ENCODE measurements at regions not wholly inside any gene's neighbourhood (a gene's known extent, or its start where the extent isn't known, plus 50 kb on each side); places are given as distances from the start of the nearest gene placed in this dataset.

GRCh38 chr3:24661175-24661584 is 166.5 kb upstream of the THRB start:
- ChIA-PET RAD21 (ENCODE audit: unreplicated experiment) (no interaction called here), POLR2A (no interaction called here), SMC1A (ENCODE audit: uncharacterized antibody, unreplicated experiment) (no interaction called here), CTCF (interaction anchor here (0.9 kb wide), 1 partner anchor 19 kb away, joined by 3 read pairs; no protein-coding TSS in a partner anchor)
- Histone ChIP-seq H2AFZ (ENCODE audit: control insufficient read depth, low read depth, low read length) (no peak overlapping the region), H3K4me1 (ENCODE audit: control insufficient read depth, insufficient read depth, low read length) (no peaks in the 10 kb centered on the region), H3K9me3 (replicated peaks; ENCODE audit: control insufficient read depth, insufficient read depth, low read length) (no peaks in the 10 kb centered on the region), H3K27me3 (replicated peaks in 1 of 2; ENCODE audit: control insufficient read depth in 2 of 2, insufficient read depth in 2 of 2, low read length in 1 of 2) (no peaks in the 10 kb centered on the region), H3K4me3 (no peak overlapping the region), H3K27ac (ENCODE audit: control insufficient read depth, insufficient read depth) (no peak overlapping the region), H4K20me1 (ENCODE audit: control insufficient read depth, insufficient read depth) (no peaks in the 10 kb centered on the region), H3K36me3 (ENCODE audit: control insufficient read depth in 2 of 2, insufficient read depth in 2 of 2, low read length in 1 of 2) (no peaks in the 10 kb centered on the region), H3K4me2 (ENCODE audit: control insufficient read depth, insufficient read depth) (no peak overlapping the region), H3K9ac (ENCODE audit: control insufficient read depth, insufficient read depth, low read length) (no peak overlapping the region), H3K79me2 (ENCODE audit: control insufficient read depth, insufficient read depth, low read length) (no peaks in the 10 kb centered on the region)
- 14% methylated on average over 3 of the region's 3 CpGs for WGBS (ENCODE audit: insufficient coverage, insufficient replicate concordance, low lambda C conversion rate, missing lambda C conversion rate)
- no peak for FAIRE-seq
- no peak for DNase-seq (ENCODE audit: low read depth, low spot score)
- intact Hi-C loops (cut with micrococcal nuclease; ENCODE audit: unreplicated experiment) = no loop called here
- no peak for ATAC-seq
- no TSS peak for BruUV-seq (replicated peaks)
- in situ Hi-C loops (cut with MboI) = no loop called here
- no peak for TF ChIP-seq SMAD5 (IDR thresholded peaks at IDR 0.05; ENCODE audit: low read depth)
- no peak for TF ChIP-seq BHLHE40 (IDR thresholded peaks at IDR 0.05; ENCODE audit: borderline replicate concordance in 1 of 2, low read depth in 2 of 2, low read length in 1 of 2)
- no peak for TF ChIP-seq KLF5 (IDR thresholded peaks at IDR 0.05; ENCODE audit: partially characterized antibody)
- no peak for TF ChIP-seq BMI1 (IDR thresholded peaks at IDR 0.05; ENCODE audit: borderline replicate concordance)
- no peak for TF ChIP-seq ASH2L (IDR thresholded peaks at IDR 0.05; ENCODE audit: borderline replicate concordance, low read depth)
- no peak for TF ChIP-seq BCLAF1 (IDR thresholded peaks at IDR 0.05)
- no peak for TF ChIP-seq ZBTB4 (CRISPR knock-in tag; IDR thresholded peaks at IDR 0.05)
- no peak for TF ChIP-seq EP300 (IDR thresholded peaks at IDR 0.05; ENCODE audit: borderline replicate concordance in 1 of 2, control insufficient read depth in 1 of 2, low read depth in 2 of 2, low read length in 2 of 2)
- no peak for TF ChIP-seq SRF (IDR thresholded peaks at IDR 0.05; ENCODE audit: low read depth in 2 of 2, low read length in 2 of 2)
- TF ChIP-seq IRF3 (IDR thresholded peaks at IDR 0.05) = no peak
- no peak for TF ChIP-seq CEBPB (IDR thresholded peaks at IDR 0.05; ENCODE audit: borderline replicate concordance in 1 of 2, low read depth in 2 of 2, low read length in 2 of 2)
- TF ChIP-seq ZNF622 (IDR thresholded peaks at IDR 0.05) = no peak
- no peak for TF ChIP-seq NR2F1 (conservative IDR thresholded peaks at IDR 0.05)
- TF ChIP-seq ATF7 (IDR thresholded peaks at IDR 0.05; ENCODE audit: low read depth) = no peak
- TF ChIP-seq CBFB (IDR thresholded peaks at IDR 0.05; ENCODE audit: low read depth) = no peak
- no peak for TF ChIP-seq ZNF217 (IDR thresholded peaks at IDR 0.05)

Data from GM12878 (cell line).